H1 (cell line): ENCODE measurements at regions not wholly inside any gene's neighbourhood (a gene's known extent, or its start where the extent isn't known, plus 50 kb on each side); places are given as distances from the start of the nearest gene placed in this dataset.

Source experiments
- CTCF ChIA-PET: fragments of 300-600 bp; sonication (Branson Sonifier 250); formaldehyde crosslinking; loops from one replicate; lab custom pipeline; 2021; ENCODE audit not compliant: partially characterized antibody; lab: Charles Lee
- POLR2A ChIA-PET: fragments of 300-600 bp; sonication (Branson Sonifier 250); formaldehyde crosslinking; loops from one replicate; lab custom pipeline; 2021; ENCODE audit warnings: inconsistent platforms; ENCODE audit not compliant: partially characterized antibody; lab: Charles Lee
- DNase-seq, 2 experiments: peaks; one replicate each; pipeline versions ENCODE4 v3.0.0 to v3.0.0-alpha.2; 2010 to 2022; ENCODE audit warnings: low spot score in 2 of 2, low read depth in 1 of 2, mixed read lengths in 1 of 2
- FAIRE-seq: peaks from 2 replicates; lab custom pipeline; 2011; peaks lifted over from hg19 to GRCh38; lab: Jason Lieb, UNC
- H2AFZ ChIP-seq: 2 replicates; pipeline ENCODE4 v1.8.1; 2012; ENCODE audit warnings: low read length, inconsistent platforms
- H2AK5ac ChIP-seq: 2 replicates; pipeline ENCODE4 v1.6.1; 2013; ENCODE audit warnings: low read depth, low read length
- H2BK120ac ChIP-seq: replicated peaks from 2 replicates; pipeline ENCODE3; 2013; ENCODE audit warnings: low read depth, low read length, inconsistent platforms
- H2BK12ac ChIP-seq: 2 replicates; pipeline ENCODE4 v1.6.1; 2013; ENCODE audit warnings: low read depth, low read length
- H2BK15ac ChIP-seq: 2 replicates; pipeline ENCODE4 v1.6.1; 2013; ENCODE audit warnings: low read length
- H2BK20ac ChIP-seq: 2 replicates; pipeline ENCODE4 v1.6.1; 2013; ENCODE audit warnings: low read length
- H2BK5ac ChIP-seq: 2 replicates; pipeline ENCODE4 v1.6.1; 2013; ENCODE audit warnings: low read depth, low read length
- H3K14ac ChIP-seq: 2 replicates; pipeline ENCODE4 v1.6.1; 2013; ENCODE audit warnings: inconsistent platforms; ENCODE audit not compliant: insufficient read length
- H3K18ac ChIP-seq: 2 replicates; pipeline ENCODE4 v1.6.1; 2013; ENCODE audit warnings: low read length; ENCODE audit errors: extremely low read depth
- H3K23ac ChIP-seq: 2 replicates; pipeline ENCODE4 v1.6.1; 2013; ENCODE audit warnings: inconsistent platforms; ENCODE audit not compliant: insufficient read length
- H3K23me2 ChIP-seq: 2 replicates; pipeline ENCODE4 v1.6.1; 2013; ENCODE audit warnings: low read depth, low read length
- H3K27ac ChIP-seq: 2 replicates; pipeline ENCODE4 v1.6.1; 2011; ENCODE audit warnings: low read depth, low read length, inconsistent platforms
- H3K27me3 ChIP-seq, 4 experiments: replicated peaks in 1 of 4; 1 replicate in 1 of 4; 2 replicates in 3 of 4; pipeline versions ENCODE4 v1.6.1 to v1.8.1; 2011 to 2013; ENCODE audit warnings: low read length in 3 of 4, mild to moderate bottlenecking in 3 of 4, inconsistent platforms in 2 of 4, mixed read lengths in 2 of 4, moderate library complexity in 1 of 4; ENCODE audit not compliant: control insufficient read depth in 3 of 4, insufficient read depth in 3 of 4; ENCODE audit errors: extremely low read depth in 1 of 4
- H3K36me3 ChIP-seq, 4 experiments: 2 replicates each; pipeline versions ENCODE4 v1.6.1 to v1.8.1; 2011 to 2013; ENCODE audit warnings: mild to moderate bottlenecking in 4 of 4, low read length in 3 of 4, moderate library complexity in 2 of 4, control low read depth in 1 of 4, inconsistent platforms in 1 of 4; ENCODE audit not compliant: insufficient read depth in 4 of 4, control insufficient read depth in 2 of 4
- H3K4ac ChIP-seq: replicated peaks from 2 replicates; pipeline ENCODE3; 2013; ENCODE audit warnings: low read length, low read depth, mixed read lengths, inconsistent platforms; ENCODE audit not compliant: insufficient read length
- H3K4me1 ChIP-seq, 4 experiments: replicated peaks in 1 of 4; 1 replicate in 1 of 4; 2 replicates in 3 of 4; pipeline versions ENCODE4 v1.6.1 to v1.8.1; 2011 to 2013; ENCODE audit warnings: low read length in 3 of 4, inconsistent platforms in 2 of 4, mixed read lengths in 1 of 4; ENCODE audit not compliant: insufficient read depth in 4 of 4, control insufficient read depth in 3 of 4
- H3K4me2 ChIP-seq, 2 experiments: 2 replicates each; pipeline versions ENCODE4 v1.6.1 to v1.8.1; 2011 to 2013; ENCODE audit warnings: low read depth in 2 of 2, low read length in 2 of 2, control low read depth in 1 of 2, inconsistent platforms in 1 of 2, mild to moderate bottlenecking in 1 of 2; ENCODE audit not compliant: insufficient read depth in 1 of 2
- H3K4me3 ChIP-seq, 4 experiments: fragments of 200-600, 300-600 bp in 1 of 4; sonication (generic), shearing (Covaris generic), sonication (Bioruptor Twin) in 1 of 4; 2 replicates each; pipeline versions ENCODE4 v1.5.1 to v1.8.1; 2011 to 2016; ENCODE audit warnings: low read length in 4 of 4, low read depth in 3 of 4, control low read depth in 2 of 4, inconsistent platforms in 2 of 4, mild to moderate bottlenecking in 2 of 4, mixed read lengths in 1 of 4, moderate library complexity in 1 of 4; ENCODE audit not compliant: insufficient read depth in 2 of 4; ENCODE audit errors: extremely low read depth in 1 of 4
- H3K56ac ChIP-seq: replicated peaks from 2 replicates; pipeline ENCODE3; 2013; ENCODE audit warnings: low read depth, mild to moderate bottlenecking, mixed read lengths, low read length, inconsistent platforms; ENCODE audit not compliant: insufficient read length
- H3K79me1 ChIP-seq: 2 replicates; pipeline ENCODE4 v1.6.1; 2013; ENCODE audit warnings: low read depth, low read length, control low read depth
- H3K79me2 ChIP-seq, 2 experiments: 2 replicates each; pipeline versions ENCODE4 v1.6.1 to v1.8.1; 2012 to 2013; ENCODE audit warnings: low read length in 2 of 2, mild to moderate bottlenecking in 2 of 2, inconsistent platforms in 1 of 2; ENCODE audit not compliant: insufficient read depth in 2 of 2, control insufficient read depth in 1 of 2
- H3K9ac ChIP-seq, 4 experiments: replicated peaks in 1 of 4; 1 replicate in 1 of 4; 2 replicates in 3 of 4; pipeline versions ENCODE4 v1.6.1 to v1.8.1; 2011 to 2013; ENCODE audit warnings: low read depth in 3 of 4, low read length in 3 of 4, control low read depth in 2 of 4, mild to moderate bottlenecking in 2 of 4, moderate library complexity in 2 of 4, inconsistent platforms in 1 of 4; ENCODE audit errors: extremely low read depth in 1 of 4
- H3K9me3 ChIP-seq, 2 experiments: 2 replicates each; pipeline versions ENCODE4 v1.6.1 to v1.8.1; 2012 to 2013; ENCODE audit warnings: mild to moderate bottlenecking in 2 of 2, moderate library complexity in 2 of 2, control low read depth in 1 of 2, inconsistent platforms in 1 of 2, low read depth in 1 of 2, low read length in 1 of 2, mixed read lengths in 1 of 2; ENCODE audit not compliant: insufficient read depth in 2 of 2
- H4K20me1 ChIP-seq, 2 experiments: replicated peaks in 1 of 2; 2 replicates each; pipeline versions ENCODE3 to v1.8.1; 2011 to 2013; ENCODE audit warnings: inconsistent platforms in 2 of 2, low read length in 2 of 2, mild to moderate bottlenecking in 1 of 2; ENCODE audit not compliant: insufficient read depth in 2 of 2, control insufficient read depth in 1 of 2
- H4K5ac ChIP-seq: 2 replicates; pipeline ENCODE4 v1.6.1; 2013; ENCODE audit warnings: low read length, low read depth, mixed read lengths, inconsistent platforms; ENCODE audit not compliant: insufficient read length
- H4K8ac ChIP-seq: 2 replicates; pipeline ENCODE4 v1.8.0; 2013; ENCODE audit warnings: mild to moderate bottlenecking, moderate library complexity, low read length, inconsistent platforms; ENCODE audit not compliant: insufficient read depth; ENCODE audit errors: extremely low read depth
- H4K91ac ChIP-seq: replicated peaks from 2 replicates; pipeline ENCODE3; 2013; ENCODE audit warnings: low read length, mixed read lengths, inconsistent platforms; ENCODE audit not compliant: insufficient read length
- CBX5 ChIP-seq: fragments of 300-800, 300-1000 bp; sonication (generic); IDR thresholded peaks from 2 replicates; pipeline ENCODE4 v1.7.1; 2016; ENCODE audit warnings: antibody characterized with exemption, low read length, low read depth
- JUND ChIP-seq: IDR thresholded peaks from 2 replicates; pipeline ENCODE4 v1.6.1; 2011; ENCODE audit warnings: mild to moderate bottlenecking, improper control_type of control experiment, low read length
- KDM4A ChIP-seq: IDR thresholded peaks from one replicate; pipeline ENCODE4 v1.7.1; 2012; ENCODE audit warnings: low read depth, mild to moderate bottlenecking, moderate library complexity, low read length, inconsistent platforms; ENCODE audit not compliant: severe bottlenecking
- ZNF274 ChIP-seq: IDR thresholded peaks from 2 replicates; pipeline ENCODE4 v1.7.0; 2012; ENCODE audit warnings: low read length, borderline replicate concordance; ENCODE audit errors: extremely low read depth
- WGBS, 2 experiments: shearing (Covaris generic) in 1 of 2; methylation state at CpG; one replicate each; pipeline versions ENCODE4 v1.1.6 to v1.1.7; 2013 to 2015; ENCODE audit warnings: low lambda C conversion rate in 2 of 2, mixed read lengths in 2 of 2, inconsistent platforms in 1 of 2, low coverage in 1 of 2, missing lambda C conversion rate in 1 of 2; ENCODE audit not compliant: insufficient replicate concordance in 2 of 2, insufficient coverage in 1 of 2, insufficient read length in 1 of 2; ENCODE audit errors: extremely low coverage in 1 of 2, missing lambda C conversion rate in 1 of 2; 5-methylcytosine and 5-hydroxymethylcytosine counted together
- TF ChIP-seq, protein P1 (sequence below): IDR thresholded peaks from 2 replicates; pipeline ENCODE4 v1.6.1; 2012; ENCODE audit warnings: inconsistent platforms

DNA sequence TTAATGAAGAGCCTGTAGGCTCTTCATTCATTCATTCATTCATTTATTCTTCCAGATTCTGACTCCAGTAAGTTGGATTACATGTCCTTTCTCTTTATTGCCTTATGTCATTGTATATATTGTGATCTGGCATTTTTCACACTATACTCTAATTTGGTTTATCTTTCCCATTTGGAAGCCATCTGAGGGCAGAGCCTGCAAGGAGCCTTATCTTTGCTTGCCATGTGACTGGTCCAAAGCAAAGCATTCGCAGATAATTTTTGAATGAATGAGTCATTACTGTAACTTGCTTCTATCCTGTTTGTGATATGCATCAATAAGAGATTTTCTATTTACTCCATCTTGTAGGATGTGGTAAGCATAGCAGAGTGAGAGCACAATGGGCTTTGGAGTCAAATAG lies 108.4 kb upstream of the DAB1 start:
- whole genome bisulfite sequencing, 2 experiments = 89% methylated on average over 1 of the region's 1 CpG; no CpG with 5 or more reads in 1 of the 2 experiments
- Histone ChIP-seq H3K9ac (no peak overlapping the region), H3K27me3 (no peaks in the 10 kb centered on the region), H3K27ac (no peak overlapping the region), H4K20me1 (no peaks in the 10 kb centered on the region), H2AFZ (no peak overlapping the region), H3K18ac (no peak overlapping the region), H3K23me2 (no peaks in the 10 kb centered on the region), H3K36me3 (no peaks in the 10 kb centered on the region; a peak in 1 of 8 replicates), H2BK20ac (no peak overlapping the region), H2BK12ac (no peak overlapping the region), H3K4me2 (no peak overlapping the region), H2BK15ac (no peak overlapping the region), H3K56ac (no peak overlapping the region), H3K4me3 (no peak overlapping the region), H3K79me1 (no peaks in the 10 kb centered on the region), H3K4ac (no peak overlapping the region), H2AK5ac (no peak overlapping the region), H4K5ac (no peak overlapping the region), H2BK120ac (no peak overlapping the region), H3K23ac (no peak overlapping the region), H3K4me1 (no peaks in the 10 kb centered on the region), H3K79me2 (no peaks in the 10 kb centered on the region), H3K14ac (no peak overlapping the region), H3K9me3 (peaks cover 0 to 5% of the 10 kb centered on the region in 2 experiments; a peak in 1 of 4 replicates), H4K8ac (no peak overlapping the region), H4K91ac (no peak overlapping the region), H2BK5ac (no peak overlapping the region)
- FAIRE-seq = no peak
- no peak for DNase-seq
- TF ChIP-seq, protein P1, sequence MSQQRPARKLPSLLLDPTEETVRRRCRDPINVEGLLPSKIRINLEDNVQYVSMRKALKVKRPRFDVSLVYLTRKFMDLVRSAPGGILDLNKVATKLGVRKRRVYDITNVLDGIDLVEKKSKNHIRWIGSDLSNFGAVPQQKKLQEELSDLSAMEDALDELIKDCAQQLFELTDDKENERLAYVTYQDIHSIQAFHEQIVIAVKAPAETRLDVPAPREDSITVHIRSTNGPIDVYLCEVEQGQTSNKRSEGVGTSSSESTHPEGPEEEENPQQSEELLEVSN = no peak
- no peak for TF ChIP-seq CBX5
- TF ChIP-seq KDM4A = no peak
- TF ChIP-seq ZNF274 = no peak
- TF ChIP-seq JUND = no peak
- ChIA-PET CTCF (interaction anchor here (1.2 kb wide), 1 partner anchor 12 kb away, joined by 5 read pairs; no protein-coding TSS in a partner anchor), POLR2A (no interaction called here)
